ENCODE measurements at regions not wholly inside any gene's neighbourhood (a gene's known extent, or its start where the extent isn't known, plus 50 kb on each side); places are given as distances from the start of the nearest gene placed in this dataset.

DNA sequence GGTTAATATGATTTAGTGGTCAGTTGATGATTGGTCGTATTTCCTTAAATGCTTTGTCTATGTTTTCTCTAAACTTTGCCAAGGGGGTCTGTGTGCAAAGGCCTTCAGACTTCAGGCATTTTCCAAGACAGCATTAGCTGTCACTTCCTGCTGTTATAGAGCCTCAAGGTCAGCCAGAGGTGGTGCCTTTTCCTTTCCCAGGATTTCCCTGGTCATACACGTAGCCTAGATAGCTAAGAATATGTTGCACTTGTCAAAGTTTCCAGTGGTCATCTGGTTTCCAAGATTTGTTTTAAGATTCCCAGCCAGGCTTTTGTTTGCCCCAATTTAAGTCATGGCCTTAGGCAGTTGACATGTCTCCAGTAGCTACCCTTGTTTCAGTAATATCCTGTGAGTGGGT lies 133.2 kb upstream of the IGFBP3 start:
- TF ChIP-seq GATA2 (IDR thresholded peaks at IDR 0.05; ENCODE audit: low read depth, low read length), result no peak
- TF ChIP-seq GATA3 (IDR thresholded peaks at IDR 0.05; ENCODE audit: low read depth, low read length), result no peak

Measured in SH-SY5Y (cell line).